Endothelial cell of umbilical vein (primary cell): ENCODE measurements at regions not wholly inside any gene's neighbourhood (a gene's known extent, or its start where the extent isn't known, plus 50 kb on each side); places are given as distances from the start of the nearest gene placed in this dataset.

ENCODE experiments used
- BruUV-seq: library from RNA; stranded (reverse); fragments of 400-500 nt; replicated peaks from 2 replicates; lab custom pipeline; 2021; lab: Mats Ljungman, UMichigan
- CTCF ChIA-PET: fragments of 300-600, 350-600 bp; sonication (Branson Sonifier 250); formaldehyde crosslinking; loops from one replicate; lab custom pipeline; 2021; ENCODE audit warnings: antibody characterized with exemption, inconsistent platforms; lab: Charles Lee
- POLR2A ChIA-PET: fragments of 300-600, 350-600 bp; sonication (Branson Sonifier 250); formaldehyde crosslinking; loops from one replicate; lab custom pipeline; 2021; ENCODE audit warnings: antibody characterized with exemption, inconsistent platforms; lab: Charles Lee
- DNase-seq: peaks from one replicate; pipeline ENCODE4 v3.0.0-alpha.2; 2011; ENCODE audit warnings: low read depth, low spot score
- FAIRE-seq: peaks from 2 replicates; lab custom pipeline; 2011; peaks lifted over from hg19 to GRCh38; lab: Jason Lieb, UNC
- H2AFZ ChIP-seq: 2 replicates; pipeline ENCODE4 v1.6.0; 2012; ENCODE audit warnings: low read depth, low read length, control low read depth, inconsistent platforms
- H3K27ac ChIP-seq: 2 replicates; pipeline ENCODE4 v1.5.1; 2011; ENCODE audit warnings: low read depth, mild to moderate bottlenecking, control low read depth, low read length, moderate library complexity; ENCODE audit not compliant: insufficient read depth
- H3K27me3 ChIP-seq, 2 experiments: 2 replicates each; pipeline versions ENCODE4 v1.6.0 to v1.6.1; 2011; ENCODE audit warnings: low read length in 2 of 2, mixed read lengths in 1 of 2; ENCODE audit not compliant: control insufficient read depth in 2 of 2, insufficient read depth in 2 of 2
- H3K36me3 ChIP-seq, 2 experiments: 2 replicates in 1 of 2; 3 replicates in 1 of 2; pipeline ENCODE4 v1.5.1; 2011; ENCODE audit warnings: low read length in 2 of 2, mild to moderate bottlenecking in 1 of 2, moderate library complexity in 1 of 2; ENCODE audit not compliant: control insufficient read depth in 2 of 2, insufficient read depth in 2 of 2; ENCODE audit errors: extremely low read depth in 1 of 2
- H3K4me1 ChIP-seq: 3 replicates; pipeline ENCODE4 v1.5.1; 2011; ENCODE audit warnings: mild to moderate bottlenecking, low read length; ENCODE audit not compliant: control insufficient read depth, insufficient read depth; ENCODE audit errors: extremely low read depth
- H3K4me2 ChIP-seq: 2 replicates; pipeline ENCODE4 v1.6.1; 2011; ENCODE audit warnings: low read length, control low read depth, mixed read lengths; ENCODE audit not compliant: insufficient read depth
- H3K4me3 ChIP-seq, 3 experiments: fragments of 200-600 bp in 1 of 3; sonication (generic), shearing (Covaris generic) in 1 of 3; replicated peaks in 1 of 3; 2 replicates each; pipeline ENCODE4 v1.5.1; 2011 to 2016; ENCODE audit warnings: control low read depth in 3 of 3, low read length in 3 of 3, mild to moderate bottlenecking in 2 of 3, inconsistent platforms in 1 of 3, low read depth in 1 of 3, moderate library complexity in 1 of 3; ENCODE audit not compliant: insufficient read depth in 1 of 3
- H3K79me2 ChIP-seq: 2 replicates; pipeline ENCODE4 v1.6.0; 2012; ENCODE audit warnings: low read length, inconsistent platforms; ENCODE audit not compliant: control insufficient read depth, insufficient read depth
- H3K9ac ChIP-seq: replicated peaks from 2 replicates; pipeline ENCODE3; 2011; ENCODE audit warnings: low read length, control low read depth; ENCODE audit not compliant: insufficient read depth; ENCODE audit errors: extremely low read depth
- H3K9me1 ChIP-seq: replicated peaks from 3 replicates; pipeline ENCODE4 v1.6.0; 2011; ENCODE audit warnings: mild to moderate bottlenecking, low read length; ENCODE audit not compliant: control insufficient read depth, insufficient read depth; ENCODE audit errors: extremely low read depth
- H3K9me3 ChIP-seq: replicated peaks from 2 replicates; pipeline ENCODE4 v1.5.1; 2012; ENCODE audit warnings: low read length, inconsistent platforms; ENCODE audit not compliant: control insufficient read depth, insufficient read depth
- H4K20me1 ChIP-seq: replicated peaks from 2 replicates; pipeline ENCODE3; 2011; ENCODE audit warnings: mild to moderate bottlenecking, low read length; ENCODE audit not compliant: control insufficient read depth, insufficient read depth; ENCODE audit errors: extremely low read depth
- EZH2 ChIP-seq: IDR thresholded peaks from 2 replicates; pipeline ENCODE4 v1.6.1; 2012; ENCODE audit warnings: borderline replicate concordance, low read depth, mild to moderate bottlenecking, moderate library complexity, low read length, inconsistent platforms; ENCODE audit not compliant: severe bottlenecking
- FOS ChIP-seq: IDR thresholded peaks from 2 replicates; pipeline ENCODE4 v1.6.1; 2011; ENCODE audit warnings: mild to moderate bottlenecking, low read length, moderate library complexity, borderline replicate concordance; ENCODE audit not compliant: insufficient read depth
- GATA2 ChIP-seq: IDR thresholded peaks from 2 replicates; pipeline ENCODE4 v1.7.0; 2011; ENCODE audit warnings: low read depth, mild to moderate bottlenecking, moderate library complexity, mixed read lengths, low read length; ENCODE audit not compliant: insufficient read length, insufficient read depth
- JUN ChIP-seq: IDR thresholded peaks from 2 replicates; pipeline ENCODE4 v1.6.1; 2011; ENCODE audit warnings: borderline replicate concordance, low read depth; ENCODE audit not compliant: insufficient read length, insufficient read depth
- MYC ChIP-seq: IDR thresholded peaks from one replicate; pipeline ENCODE4 v1.6.1; 2011; ENCODE audit warnings: mild to moderate bottlenecking, low read depth, low read length
- POLR2A ChIP-seq: IDR thresholded peaks from 2 replicates; pipeline ENCODE4 v1.6.1; 2012; ENCODE audit warnings: low read depth, mild to moderate bottlenecking, control low read depth, low read length
- POLR2AphosphoS5 ChIP-seq: IDR thresholded peaks from 2 replicates; pipeline ENCODE4 v1.6.1; 2012; ENCODE audit warnings: low read depth, mild to moderate bottlenecking, control low read depth, low read length, moderate library complexity; ENCODE audit not compliant: insufficient read depth
- dilution Hi-C: fragments of 300-500 bp; cut with MboI; formaldehyde crosslinking; loops from one replicate; pipeline ENCODE4 v1.15.0; 2019; ENCODE audit warnings: low sequenced_read_pairs; ENCODE audit not compliant: extremely low pct_ligation_motif_present
- intact Hi-C: fragments of 100-400 bp; cut with micrococcal nuclease; formaldehyde crosslinking; loops from one replicate; pipeline ENCODE4 v1.10.0; 2022
- TF ChIP-seq, protein P1 (sequence below): IDR thresholded peaks from 2 replicates; pipeline ENCODE4 v1.6.1; 2011; ENCODE audit not compliant: insufficient read depth, insufficient read length
- TF ChIP-seq, protein P2 (sequence below), 2 donors: IDR thresholded peaks; 1 replicate in 1 of 2; 2 replicates in 1 of 2; pipeline ENCODE4 v1.5.1; 2011; ENCODE audit warnings: low read length in 2 of 2, mild to moderate bottlenecking in 2 of 2, moderate library complexity in 2 of 2, control low read depth in 1 of 2, inconsistent platforms in 1 of 2, low read depth in 1 of 2; ENCODE audit not compliant: insufficient read depth in 1 of 2; ENCODE audit errors: extremely low read depth in 1 of 2

GRCh38 chr1:189992856-189993255 lies 484.8 kb downstream of the BRINP3 start:
- Histone ChIP-seq H3K27me3 (no peaks in the 10 kb centered on the region), H4K20me1 (no peaks in the 10 kb centered on the region), H3K79me2 (no peaks in the 10 kb centered on the region), H3K9me3 (no peaks in the 10 kb centered on the region), H3K36me3 (no peaks in the 10 kb centered on the region), H3K4me2 (no peak overlapping the region), H3K4me3 (no peak overlapping the region), H3K4me1 (no peaks in the 10 kb centered on the region), H3K9ac (no peak overlapping the region), H2AFZ (no peak overlapping the region), H3K27ac (no peak overlapping the region), H3K9me1 (no peaks in the 10 kb centered on the region)
- dilution Hi-C loops (no loop called here), intact Hi-C loops (no loop called here)
- TF ChIP-seq EZH2, result no peak
- TF ChIP-seq FOS, result no peak
- no peak for TF ChIP-seq JUN
- TF ChIP-seq, protein P1, sequence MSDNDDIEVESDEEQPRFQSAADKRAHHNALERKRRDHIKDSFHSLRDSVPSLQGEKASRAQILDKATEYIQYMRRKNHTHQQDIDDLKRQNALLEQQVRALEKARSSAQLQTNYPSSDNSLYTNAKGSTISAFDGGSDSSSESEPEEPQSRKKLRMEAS, result no peak
- TF ChIP-seq POLR2AphosphoS5, result no peak
- no peak for TF ChIP-seq POLR2A
- no peak for TF ChIP-seq MYC
- TF ChIP-seq, protein P2, sequence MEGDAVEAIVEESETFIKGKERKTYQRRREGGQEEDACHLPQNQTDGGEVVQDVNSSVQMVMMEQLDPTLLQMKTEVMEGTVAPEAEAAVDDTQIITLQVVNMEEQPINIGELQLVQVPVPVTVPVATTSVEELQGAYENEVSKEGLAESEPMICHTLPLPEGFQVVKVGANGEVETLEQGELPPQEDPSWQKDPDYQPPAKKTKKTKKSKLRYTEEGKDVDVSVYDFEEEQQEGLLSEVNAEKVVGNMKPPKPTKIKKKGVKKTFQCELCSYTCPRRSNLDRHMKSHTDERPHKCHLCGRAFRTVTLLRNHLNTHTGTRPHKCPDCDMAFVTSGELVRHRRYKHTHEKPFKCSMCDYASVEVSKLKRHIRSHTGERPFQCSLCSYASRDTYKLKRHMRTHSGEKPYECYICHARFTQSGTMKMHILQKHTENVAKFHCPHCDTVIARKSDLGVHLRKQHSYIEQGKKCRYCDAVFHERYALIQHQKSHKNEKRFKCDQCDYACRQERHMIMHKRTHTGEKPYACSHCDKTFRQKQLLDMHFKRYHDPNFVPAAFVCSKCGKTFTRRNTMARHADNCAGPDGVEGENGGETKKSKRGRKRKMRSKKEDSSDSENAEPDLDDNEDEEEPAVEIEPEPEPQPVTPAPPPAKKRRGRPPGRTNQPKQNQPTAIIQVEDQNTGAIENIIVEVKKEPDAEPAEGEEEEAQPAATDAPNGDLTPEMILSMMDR (IDR thresholded peaks at IDR 0.05; ENCODE audit: extremely low read depth in 1 of 2, insufficient read depth in 1 of 2, low read depth in 1 of 2, low read length in 2 of 2), result no peak
- no peak for TF ChIP-seq GATA2
- no TSS peak for BruUV-seq
- DNase-seq, result no peak
- CTCF ChIA-PET, result no interaction called here
- POLR2A ChIA-PET, result no interaction called here
- FAIRE-seq, result no peak
